Keratinocyte (primary cell): ENCODE measurements at regions not wholly inside any gene's neighbourhood (a gene's known extent, or its start where the extent isn't known, plus 50 kb on each side); places are given as distances from the start of the nearest gene placed in this dataset.
"Not testable (repeated sequence)": the region's sequence is repeated elsewhere in the genome, so short reads cannot be mapped to it uniquely, and the experiment has no call there.

Source experiments
- DNase-seq: peaks from one replicate; pipeline ENCODE4 v3.0.0-alpha.2; 2011; ENCODE audit warnings: low read depth, missing footprints, low spot score
- FAIRE-seq: peaks from 2 replicates; lab custom pipeline; 2011; peaks lifted over from hg19 to GRCh38; lab: Jason Lieb, UNC
- H2AFZ ChIP-seq: 2 replicates; pipeline ENCODE4 v1.6.0; 2012; ENCODE audit warnings: low read length, control low read depth, inconsistent platforms; ENCODE audit not compliant: control insufficient read depth
- H3K27ac ChIP-seq: 2 replicates; pipeline ENCODE4 v1.5.1; 2011; ENCODE audit warnings: low read length; ENCODE audit not compliant: control insufficient read depth, insufficient read depth
- H3K27me3 ChIP-seq: 3 replicates; pipeline ENCODE4 v1.6.0; 2011; ENCODE audit warnings: low read length; ENCODE audit not compliant: control insufficient read depth, insufficient read depth; ENCODE audit errors: extremely low read depth
- H3K36me3 ChIP-seq, 2 experiments: 2 replicates in 1 of 2; 3 replicates in 1 of 2; pipeline ENCODE4 v1.5.1; 2011; ENCODE audit warnings: low read length in 2 of 2, mild to moderate bottlenecking in 1 of 2; ENCODE audit not compliant: control insufficient read depth in 2 of 2, insufficient read depth in 2 of 2; ENCODE audit errors: extremely low read depth in 1 of 2
- H3K4me1 ChIP-seq: 3 replicates; pipeline ENCODE4 v1.5.1; 2011; ENCODE audit warnings: low read length; ENCODE audit not compliant: control insufficient read depth, insufficient read depth; ENCODE audit errors: extremely low read depth
- H3K4me2 ChIP-seq: 3 replicates; pipeline ENCODE4 v1.6.0; 2011; ENCODE audit warnings: low read depth, low read length; ENCODE audit not compliant: control insufficient read depth, insufficient read depth; ENCODE audit errors: extremely low read depth
- H3K4me3 ChIP-seq, 3 experiments: fragments of 200-600 bp in 1 of 3; sonication (generic) in 1 of 3; 2 replicates in 2 of 3; 3 replicates in 1 of 3; pipeline ENCODE4 v1.5.1; 2011 to 2016; ENCODE audit warnings: low read length in 3 of 3, mild to moderate bottlenecking in 3 of 3, control low read depth in 2 of 3, inconsistent platforms in 1 of 3, low read depth in 1 of 3, mixed read lengths in 1 of 3, mixed run types in 1 of 3, moderate library complexity in 1 of 3; ENCODE audit not compliant: control insufficient read depth in 2 of 3, insufficient read depth in 2 of 3; ENCODE audit errors: extremely low read depth in 1 of 3
- H3K79me2 ChIP-seq: 2 replicates; pipeline ENCODE4 v1.6.0; 2012; ENCODE audit warnings: low read length; ENCODE audit not compliant: control insufficient read depth, insufficient read depth
- H3K9ac ChIP-seq: 3 replicates; pipeline ENCODE4 v1.6.0; 2011; ENCODE audit warnings: low read length; ENCODE audit not compliant: control insufficient read depth, insufficient read depth; ENCODE audit errors: extremely low read depth
- H3K9me1 ChIP-seq: 3 replicates; pipeline ENCODE4 v1.6.0; 2011; ENCODE audit warnings: low read length; ENCODE audit not compliant: control insufficient read depth, insufficient read depth; ENCODE audit errors: extremely low read depth
- H3K9me3 ChIP-seq: 2 replicates; pipeline ENCODE4 v1.5.1; 2012; ENCODE audit warnings: low read depth, low read length; ENCODE audit not compliant: control insufficient read depth
- H4K20me1 ChIP-seq: 3 replicates; pipeline ENCODE4 v1.6.0; 2011; ENCODE audit warnings: low read length; ENCODE audit not compliant: control insufficient read depth, insufficient read depth; ENCODE audit errors: extremely low read depth
- dilution Hi-C: fragments of 300-500 bp; cut with MboI; formaldehyde crosslinking; loops from one replicate; pipeline ENCODE4 v1.7.0; 2020; ENCODE audit warnings: low sequenced_read_pairs; ENCODE audit not compliant: extremely low pct_ligation_motif_present

GRCh38 chr13:18675268-18675667 is 506.4 kb downstream of the TUBA3C start:
- DNase-seq, H3K27me3 ChIP-seq, FAIRE-seq, H3K4me3 ChIP-seq, H3K9me1 ChIP-seq, H3K27ac ChIP-seq, H3K36me3 ChIP-seq, H3K79me2 ChIP-seq, H3K9ac ChIP-seq, H3K4me1 ChIP-seq, dilution Hi-C loops, H3K9me3 ChIP-seq, H3K4me2 ChIP-seq, H2AFZ ChIP-seq, H4K20me1 ChIP-seq: not testable (repeated sequence)

- FAIRE-seq, H3K27ac ChIP-seq, dilution Hi-C loops: not testable (repeated sequence)
Measured at GRCh38 chr13:18673794-18674193, 507.8 kb downstream of the TUBA3C start.

GRCh38 chr13:18666585-18666984 is 515.0 kb downstream of the TUBA3C start:
- H3K4me2 ChIP-seq, H3K4me3 ChIP-seq, H3K79me2 ChIP-seq, H3K9ac ChIP-seq, H2AFZ ChIP-seq, H3K27ac ChIP-seq, H3K27me3 ChIP-seq, H3K4me1 ChIP-seq, H3K9me1 ChIP-seq, FAIRE-seq, H3K9me3 ChIP-seq, DNase-seq, dilution Hi-C loops, H3K36me3 ChIP-seq, H4K20me1 ChIP-seq: not testable (repeated sequence)

More at GRCh38 chr13:18673794-18674193, 507.8 kb downstream of the TUBA3C start:
- H3K9me1 ChIP-seq, H3K9me3 ChIP-seq, H3K27me3 ChIP-seq, H3K4me2 ChIP-seq, H3K4me1 ChIP-seq, H4K20me1 ChIP-seq, H3K36me3 ChIP-seq, H3K79me2 ChIP-seq, DNase-seq, H2AFZ ChIP-seq, H3K4me3 ChIP-seq, H3K9ac ChIP-seq: not testable (repeated sequence)

GRCh38 chr13:18665716-18666115 is 515.9 kb downstream of the TUBA3C start:
- H3K4me3 ChIP-seq, H3K9ac ChIP-seq, dilution Hi-C loops, H3K4me1 ChIP-seq, FAIRE-seq, H2AFZ ChIP-seq, H3K9me3 ChIP-seq, H3K27ac ChIP-seq, H3K9me1 ChIP-seq, H3K36me3 ChIP-seq, H3K27me3 ChIP-seq, H3K4me2 ChIP-seq, DNase-seq, H4K20me1 ChIP-seq, H3K79me2 ChIP-seq: not testable (repeated sequence)

- H3K36me3 ChIP-seq, dilution Hi-C loops, H3K27me3 ChIP-seq, H2AFZ ChIP-seq, H3K4me2 ChIP-seq, FAIRE-seq, H3K4me1 ChIP-seq, DNase-seq, H3K9me1 ChIP-seq, H3K9me3 ChIP-seq, H4K20me1 ChIP-seq, H3K79me2 ChIP-seq, H3K4me3 ChIP-seq, H3K27ac ChIP-seq, H3K9ac ChIP-seq: not testable (repeated sequence)
Measured at GRCh38 chr13:18665124-18665523, 516.5 kb downstream of the TUBA3C start.
